OCI-LY7 (cell line): ENCODE measurements at regions not wholly inside any gene's neighbourhood (a gene's known extent, or its start where the extent isn't known, plus 50 kb on each side); places are given as distances from the start of the nearest gene placed in this dataset.

Source experiments
- EZH2phosphoT487 ChIP-seq: fragments of 200-600 bp; sonication (generic); IDR thresholded peaks from 2 replicates; pipeline ENCODE4 v1.6.1; 2018; ENCODE audit warnings: low read depth, borderline replicate concordance, mild to moderate bottlenecking, mixed run types, antibody characterized with exemption, low read length, moderate library complexity, mixed read lengths
- TF ChIP-seq, protein P1 (sequence below): fragments of 200-600 bp; sonication (generic); conservative IDR thresholded peaks from 2 replicates; pipeline ENCODE4 v1.5.1; 2014; ENCODE audit warnings: mild to moderate bottlenecking, antibody characterized with exemption, low read length, moderate library complexity, mixed read lengths

DNA sequence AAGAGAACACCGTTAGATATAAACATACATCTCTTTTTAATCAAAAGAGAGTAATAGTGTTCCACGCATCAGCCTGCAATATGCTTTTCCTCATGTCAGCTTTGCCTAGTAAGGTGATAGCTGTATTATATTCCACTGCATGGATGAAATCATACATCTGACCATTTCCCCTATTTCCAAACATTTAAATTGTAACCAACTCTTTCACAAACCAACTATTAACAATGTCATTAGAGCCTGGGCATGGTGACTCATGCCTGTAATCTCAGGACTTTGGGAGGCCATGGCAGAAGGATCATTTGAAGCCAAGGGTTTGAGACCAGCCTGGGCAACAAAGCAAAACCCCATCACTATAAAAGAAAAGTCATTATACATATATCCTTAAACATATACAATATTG is 284.8 kb downstream of the BCL11A start:
- TF ChIP-seq, protein P1, sequence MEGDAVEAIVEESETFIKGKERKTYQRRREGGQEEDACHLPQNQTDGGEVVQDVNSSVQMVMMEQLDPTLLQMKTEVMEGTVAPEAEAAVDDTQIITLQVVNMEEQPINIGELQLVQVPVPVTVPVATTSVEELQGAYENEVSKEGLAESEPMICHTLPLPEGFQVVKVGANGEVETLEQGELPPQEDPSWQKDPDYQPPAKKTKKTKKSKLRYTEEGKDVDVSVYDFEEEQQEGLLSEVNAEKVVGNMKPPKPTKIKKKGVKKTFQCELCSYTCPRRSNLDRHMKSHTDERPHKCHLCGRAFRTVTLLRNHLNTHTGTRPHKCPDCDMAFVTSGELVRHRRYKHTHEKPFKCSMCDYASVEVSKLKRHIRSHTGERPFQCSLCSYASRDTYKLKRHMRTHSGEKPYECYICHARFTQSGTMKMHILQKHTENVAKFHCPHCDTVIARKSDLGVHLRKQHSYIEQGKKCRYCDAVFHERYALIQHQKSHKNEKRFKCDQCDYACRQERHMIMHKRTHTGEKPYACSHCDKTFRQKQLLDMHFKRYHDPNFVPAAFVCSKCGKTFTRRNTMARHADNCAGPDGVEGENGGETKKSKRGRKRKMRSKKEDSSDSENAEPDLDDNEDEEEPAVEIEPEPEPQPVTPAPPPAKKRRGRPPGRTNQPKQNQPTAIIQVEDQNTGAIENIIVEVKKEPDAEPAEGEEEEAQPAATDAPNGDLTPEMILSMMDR: no peak
- TF ChIP-seq EZH2phosphoT487: no peak
